ENCODE measurements at regions not wholly inside any gene's neighbourhood (a gene's known extent, or its start where the extent isn't known, plus 50 kb on each side); places are given as distances from the start of the nearest gene placed in this dataset.

DNA sequence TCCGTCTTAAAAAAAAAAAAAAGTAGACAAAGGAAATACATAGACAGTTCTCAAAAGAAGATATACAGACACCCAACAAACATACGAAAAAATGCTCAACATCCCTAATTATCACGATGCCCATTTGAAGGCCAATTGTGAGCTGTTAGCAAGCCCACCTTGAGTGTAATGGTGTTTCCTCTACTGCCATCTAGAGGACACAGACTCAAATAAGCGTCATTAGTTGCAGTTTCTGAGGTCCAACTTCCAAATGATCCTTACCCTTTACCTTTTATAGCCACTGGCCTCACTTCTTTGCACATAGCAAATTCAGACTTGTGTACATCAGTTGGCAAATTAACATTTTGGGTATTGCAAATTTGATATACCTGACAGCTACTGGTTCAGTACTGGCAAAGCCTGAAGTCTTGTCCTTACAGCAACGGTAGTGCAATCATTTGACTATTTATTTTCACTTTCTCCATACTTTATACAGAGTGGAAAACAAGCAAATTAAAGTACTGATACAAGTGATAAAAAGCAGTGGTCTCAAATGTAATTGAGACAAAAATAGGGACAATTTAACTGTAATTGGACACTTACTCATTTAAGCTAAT, 536.3 kb upstream of the EEF2KMT start:
- POLR2A ChIA-PET: no interaction called here

DNA sequence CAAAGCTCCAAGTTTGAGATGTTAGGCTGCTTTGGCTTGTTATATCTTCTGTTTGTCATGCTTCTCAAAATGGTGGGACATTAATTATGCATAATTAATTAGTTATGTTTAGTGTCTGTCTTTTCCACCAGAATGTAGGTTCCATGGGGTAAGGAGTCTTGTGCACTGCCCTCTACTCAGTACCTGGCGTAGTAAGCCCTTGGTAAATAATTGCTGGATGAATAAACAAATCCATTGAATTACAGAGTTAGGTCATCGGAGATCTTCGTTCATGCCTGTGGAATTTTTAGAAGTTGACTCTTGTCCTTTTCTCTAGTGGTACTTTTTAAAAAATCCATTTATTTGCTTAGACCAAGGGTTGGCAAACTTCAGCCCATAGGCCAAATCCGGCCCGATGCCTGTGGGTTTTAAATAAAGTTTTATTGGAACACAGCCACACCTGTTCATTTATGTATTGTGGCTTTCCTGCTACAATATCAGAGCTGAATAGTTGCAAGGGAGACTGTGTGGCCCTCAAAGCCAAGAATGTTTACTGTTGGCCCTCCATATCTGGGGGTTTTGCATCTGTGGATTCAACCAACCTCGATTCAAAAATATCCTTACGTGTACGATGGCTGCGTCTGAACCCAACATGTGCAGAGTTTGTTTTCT, 524.8 kb upstream of the EEF2KMT start:
- POLR2A ChIA-PET: no interaction called here
- CTCF ChIA-PET: no interaction called here

More for the DNA sequence above, 536.3 kb upstream of the EEF2KMT start:
- CTCF ChIA-PET: interaction anchor here (0.6 to 1.6 kb wide), 4 partner anchors 36 to 187 kb away, joined by 3 to 4 read pairs (median 3); no protein-coding TSS in a partner anchor

DNA sequence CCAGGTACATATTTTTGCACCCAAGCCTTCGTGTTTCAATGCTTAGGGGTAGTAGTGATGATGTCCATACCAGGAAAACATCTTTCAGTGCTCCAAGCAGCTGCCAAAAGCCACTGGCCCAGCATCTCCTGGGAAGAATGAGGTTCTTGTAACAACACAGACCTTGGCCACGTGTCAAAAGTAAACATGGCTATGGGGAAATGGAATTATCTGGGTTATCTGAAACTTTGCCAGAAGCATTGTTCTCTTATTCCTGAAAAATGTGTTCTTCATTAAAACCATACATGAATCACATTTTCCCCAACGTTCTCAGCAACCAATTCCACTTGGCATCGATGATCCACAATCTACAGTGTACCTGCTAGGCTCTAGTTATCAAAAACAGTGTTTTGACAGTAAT, 524.2 kb upstream of the EEF2KMT start:
- CTCF ChIA-PET: no interaction called here
- POLR2A ChIA-PET: no interaction called here

DNA sequence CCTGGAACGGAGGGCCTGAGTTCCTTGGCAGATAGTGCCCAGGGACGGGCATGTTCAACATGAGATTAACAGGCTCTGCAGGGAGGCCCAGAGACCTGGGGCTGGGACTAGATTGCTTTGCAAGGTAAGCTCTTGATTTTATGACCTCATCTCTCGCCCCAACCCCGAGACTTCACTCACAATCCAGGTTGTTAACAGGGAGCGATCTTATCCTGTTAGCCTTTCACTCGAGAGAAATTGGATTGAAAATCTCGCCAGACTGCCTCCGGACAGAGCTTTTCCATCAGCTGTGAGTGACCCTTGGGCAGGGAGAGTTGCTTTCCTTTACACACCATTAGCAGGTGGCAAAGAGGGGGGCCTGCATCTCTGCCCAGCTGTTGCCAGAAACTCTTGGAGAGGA, 521.7 kb upstream of the EEF2KMT start:
- ChIA-PET POLR2A (no interaction called here), CTCF (no interaction called here)

DNA sequence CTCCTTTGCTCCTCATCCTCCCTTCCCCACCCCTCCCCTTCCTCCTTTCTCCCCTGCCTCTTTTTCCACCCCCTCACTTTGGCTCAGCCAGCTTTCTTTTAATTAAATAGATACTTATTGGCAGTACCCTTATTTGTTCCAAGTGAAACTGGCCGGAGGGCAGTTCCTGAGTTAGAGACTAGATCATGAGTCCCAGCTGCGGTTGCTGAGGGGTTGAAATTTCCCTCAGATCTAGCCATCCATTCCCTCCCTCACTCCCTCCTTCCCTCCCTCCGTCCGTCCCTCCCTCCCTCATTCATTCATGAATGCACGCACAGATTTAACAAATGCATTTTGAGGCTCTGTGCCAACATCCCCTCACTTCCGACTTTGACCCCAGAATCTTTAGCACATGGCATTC, 519.2 kb upstream of the EEF2KMT start:
- ChIA-PET CTCF (interaction anchor here (0.7 to 0.8 kb wide), 2 partner anchors 16 to 26 kb away, joined by 3 to 4 read pairs; no protein-coding TSS in a partner anchor), POLR2A (no interaction called here)

DNA sequence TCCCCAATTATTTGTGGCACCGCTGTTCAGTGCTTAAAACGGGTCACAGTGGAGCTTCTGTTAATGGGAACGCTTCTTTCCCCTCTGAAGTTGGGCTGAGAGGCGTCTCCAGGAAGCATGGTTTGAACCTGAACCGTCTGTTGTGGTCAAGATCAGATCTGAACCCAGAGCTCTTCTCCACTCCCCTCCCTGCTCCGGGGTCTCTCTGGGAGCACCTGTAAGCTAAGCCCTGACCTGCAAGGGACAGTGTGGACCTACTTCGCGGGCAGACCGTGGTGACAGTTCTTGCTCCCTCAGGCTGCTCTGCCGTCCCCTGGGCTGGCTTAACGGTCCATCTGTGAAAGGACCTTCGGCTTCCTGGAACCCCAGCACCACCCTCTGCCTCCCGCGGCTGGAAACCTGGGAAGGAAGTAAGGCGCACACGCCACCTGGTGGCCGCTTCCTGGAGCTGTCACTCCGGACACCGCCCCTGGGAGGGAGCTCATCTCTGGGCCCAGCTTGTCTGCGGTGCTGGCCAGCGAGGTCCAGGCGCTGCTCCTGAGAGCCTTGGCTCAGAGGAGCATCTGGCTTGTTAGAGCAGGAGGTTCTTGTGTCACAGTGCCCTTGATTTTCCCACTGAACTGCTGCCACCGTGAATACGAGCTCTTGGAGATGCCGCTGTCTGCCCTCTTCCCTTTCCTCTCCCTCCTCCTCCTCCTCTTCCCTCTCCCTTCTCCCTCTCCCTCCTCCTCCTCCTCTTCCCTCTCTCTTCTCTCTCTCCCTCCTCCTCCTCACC, 518.5 kb upstream of the EEF2KMT start:
- CTCF ChIA-PET: interaction anchor here (0.6 to 1.3 kb wide), 3 partner anchors 8 to 362 kb away, joined by 3 to 4 read pairs (median 3); no protein-coding TSS in a partner anchor

DNA sequence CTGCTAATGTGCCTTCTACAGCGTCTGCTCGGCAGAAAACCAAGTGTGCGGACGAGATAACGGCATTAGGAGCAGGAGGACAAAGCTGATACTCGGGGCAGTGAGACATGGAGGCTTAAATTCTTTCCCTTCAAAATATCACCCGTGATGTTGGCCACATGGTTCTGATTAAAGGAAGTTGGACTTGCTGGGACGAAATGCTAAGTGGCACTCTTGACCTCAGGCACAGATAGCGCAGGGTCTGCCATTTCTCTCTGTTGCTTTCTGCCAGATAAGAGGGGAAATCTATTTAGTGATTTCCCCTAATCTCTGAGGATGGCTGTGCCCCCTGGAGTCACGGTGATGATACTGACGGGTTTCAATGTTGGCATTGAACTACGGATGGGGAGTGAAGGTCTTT, 509.6 kb upstream of the EEF2KMT start:
- POLR2A ChIA-PET: no interaction called here
- CTCF ChIA-PET: no interaction called here

More for the DNA sequence above, 518.5 kb upstream of the EEF2KMT start:
- POLR2A ChIA-PET: no interaction called here

DNA sequence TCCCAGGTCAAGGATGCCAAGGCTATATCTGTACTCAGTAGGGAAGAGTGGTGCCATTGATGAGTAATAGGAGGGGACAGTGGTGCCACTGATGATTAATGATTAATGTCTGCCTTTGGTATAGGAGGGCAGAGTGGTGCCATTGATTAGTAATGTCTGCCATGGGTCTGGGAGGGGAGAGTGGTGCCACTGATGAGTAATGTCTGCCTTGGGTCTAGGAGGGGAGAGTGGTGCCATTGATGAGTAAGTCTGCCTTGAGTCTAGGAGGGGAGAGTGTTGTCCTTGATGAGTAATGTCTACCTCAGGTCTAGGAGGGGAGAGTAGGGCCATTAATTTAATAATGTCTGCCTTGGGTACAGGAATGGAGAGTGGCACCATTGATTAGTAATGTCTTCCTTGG, 507.8 kb upstream of the EEF2KMT start:
- CTCF ChIA-PET: no interaction called here
- POLR2A ChIA-PET: no interaction called here

DNA sequence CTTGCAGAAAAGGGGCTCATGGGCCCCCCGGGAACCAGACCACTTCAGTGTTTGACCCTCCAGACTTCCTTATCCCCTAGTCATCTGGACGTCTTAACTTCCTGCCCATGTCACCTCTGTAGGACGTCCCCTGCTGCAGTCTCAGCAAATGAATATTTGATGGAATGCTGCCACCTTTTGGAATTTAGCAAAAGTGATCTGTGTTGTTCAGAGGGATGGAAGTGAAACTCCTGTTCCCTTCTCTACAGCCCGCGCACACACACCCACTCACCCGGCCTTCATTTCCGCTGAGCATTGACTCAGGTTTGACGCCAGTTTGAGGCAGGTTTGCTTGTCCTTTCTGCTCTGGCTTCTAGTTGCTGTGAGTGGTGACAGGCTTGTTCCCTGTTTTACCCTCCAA, 507.2 kb upstream of the EEF2KMT start:
- ChIA-PET POLR2A (no interaction called here), CTCF (no interaction called here)

DNA sequence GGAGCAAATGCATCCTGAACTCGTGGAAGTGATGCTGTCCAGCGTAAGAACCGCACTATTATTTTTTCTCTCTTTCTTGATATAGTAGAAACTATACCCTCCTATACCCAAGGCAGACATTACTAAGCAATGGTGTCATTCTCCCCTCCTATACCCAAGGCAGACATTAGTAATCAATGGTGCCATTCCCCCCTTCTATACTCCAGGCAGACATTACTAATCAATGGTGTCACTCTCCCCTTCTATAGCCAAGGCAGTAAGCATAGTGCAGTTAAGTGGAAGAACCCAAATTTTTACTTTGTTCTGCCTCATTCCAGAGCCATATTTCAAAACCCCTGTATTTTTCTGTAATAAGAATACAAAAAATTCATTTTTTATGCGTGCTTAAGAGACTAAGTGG, 506.2 kb upstream of the EEF2KMT start:
- CTCF ChIA-PET: no interaction called here
- POLR2A ChIA-PET: no interaction called here

DNA sequence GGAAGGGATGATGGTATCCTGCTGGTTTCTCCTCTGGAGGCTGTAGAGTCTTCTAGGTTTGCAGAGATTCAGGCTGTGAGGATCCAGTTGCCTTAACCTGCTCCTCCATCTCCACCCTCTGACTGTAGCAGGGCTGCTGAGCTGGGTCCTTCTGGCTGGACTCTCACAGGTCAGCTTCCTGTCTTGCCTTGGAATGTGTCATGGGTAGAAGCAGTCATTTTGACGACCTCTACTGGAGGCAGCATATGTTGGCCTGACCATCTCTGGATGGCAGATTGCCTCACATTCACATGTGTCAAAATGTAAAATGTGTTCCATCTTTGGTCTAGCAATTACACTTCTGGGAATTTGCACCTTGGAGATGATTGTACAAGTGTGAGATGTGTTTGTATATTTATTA, 504.4 kb upstream of the EEF2KMT start:
- CTCF ChIA-PET: no interaction called here
- POLR2A ChIA-PET: no interaction called here

DNA sequence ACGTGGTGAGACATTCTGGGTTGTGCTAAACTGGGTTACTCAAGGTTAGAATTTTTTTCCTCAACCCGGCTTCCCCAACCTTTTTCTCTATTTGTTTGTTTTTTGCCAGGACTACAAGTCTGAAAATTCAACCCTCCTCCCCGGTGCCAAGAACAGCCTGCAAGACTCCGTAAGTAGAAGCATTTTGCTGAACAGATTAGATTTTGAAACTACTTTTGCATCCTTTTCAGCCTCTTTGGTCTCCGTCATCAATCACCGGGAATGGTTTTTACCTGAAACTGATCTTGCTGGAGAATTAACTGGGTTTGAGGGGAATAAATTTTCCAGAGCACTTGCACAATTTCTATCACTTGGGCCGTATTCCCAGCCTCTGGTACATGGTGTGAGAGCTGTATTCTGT, 501.2 kb upstream of the EEF2KMT start:
- POLR2A ChIA-PET: no interaction called here
- CTCF ChIA-PET: no interaction called here

DNA sequence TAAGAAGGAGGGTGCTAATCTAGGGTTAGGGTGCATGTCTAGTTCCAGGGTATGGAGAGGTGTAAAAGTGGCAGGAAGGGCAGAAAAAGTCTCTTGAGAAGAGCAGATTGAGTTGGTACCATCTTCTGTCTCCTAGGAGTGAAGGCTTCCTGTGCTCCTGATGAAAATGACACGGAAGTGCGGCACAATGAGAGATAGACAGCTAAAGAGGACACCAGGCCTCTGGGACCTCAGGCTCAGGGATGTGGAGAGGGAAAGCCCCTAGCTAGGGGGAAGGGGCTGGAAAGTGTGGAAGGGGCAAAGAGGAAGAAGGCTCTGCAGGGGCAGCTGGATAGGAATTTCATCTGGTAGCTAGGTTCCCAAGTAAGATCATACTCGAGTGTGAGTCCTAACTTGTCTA, 498.3 kb upstream of the EEF2KMT start:
- ChIA-PET CTCF (no interaction called here), POLR2A (no interaction called here)

DNA sequence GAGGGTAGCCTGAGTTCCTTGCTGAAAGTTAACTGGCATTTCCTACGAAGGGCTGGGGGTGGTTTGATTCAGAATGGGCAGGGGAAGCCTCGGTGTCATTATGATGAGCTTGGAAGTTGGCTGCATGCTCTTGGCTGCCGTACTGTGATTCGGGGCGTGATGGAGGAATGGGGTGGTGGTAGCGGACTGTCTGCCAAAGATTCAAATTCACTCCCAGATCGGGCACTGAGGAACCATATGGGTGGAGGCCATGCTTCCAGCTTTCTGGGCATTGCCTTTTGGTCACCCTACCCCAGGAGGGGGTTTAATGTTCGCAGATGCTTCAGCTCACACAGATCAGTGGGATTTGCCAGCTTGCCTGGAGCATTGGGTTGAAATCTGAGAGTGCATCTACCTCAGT, 492.8 kb upstream of the EEF2KMT start:
- CTCF ChIA-PET: interaction anchor here (1.1 kb wide), 1 partner anchor 26 kb away, joined by 4 read pairs; no protein-coding TSS in a partner anchor
- POLR2A ChIA-PET: no interaction called here

DNA sequence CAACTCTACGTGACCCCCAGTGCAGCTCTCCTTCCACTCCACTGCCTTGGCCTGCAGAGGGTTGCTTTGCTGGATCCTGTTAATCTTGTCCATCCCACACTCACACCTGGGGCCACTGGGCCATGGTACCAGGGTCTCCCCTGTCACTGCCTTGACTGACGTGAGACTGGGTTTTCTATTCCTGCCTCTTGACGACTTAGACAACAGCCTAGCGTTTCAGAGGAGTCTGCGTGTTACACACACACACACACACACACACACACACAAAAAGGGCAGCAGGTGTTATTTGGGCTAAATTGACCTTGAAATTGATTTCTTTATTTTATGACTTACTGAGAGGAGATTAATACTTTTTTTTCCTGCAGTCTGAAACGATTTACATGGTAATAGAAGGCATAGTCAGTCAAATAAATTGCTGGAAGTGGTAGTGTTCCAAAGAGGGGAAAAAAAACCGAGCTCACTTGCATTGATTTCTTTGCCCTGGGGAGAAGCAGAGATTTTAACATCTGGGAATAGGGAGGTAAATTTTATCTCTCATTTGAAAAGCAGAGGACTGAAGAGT, 492.3 kb upstream of the EEF2KMT start:
- POLR2A ChIA-PET: no interaction called here
- CTCF ChIA-PET: interaction anchor here (1.1 kb wide), 1 partner anchor 27 kb away, joined by 4 read pairs; no protein-coding TSS in a partner anchor

DNA sequence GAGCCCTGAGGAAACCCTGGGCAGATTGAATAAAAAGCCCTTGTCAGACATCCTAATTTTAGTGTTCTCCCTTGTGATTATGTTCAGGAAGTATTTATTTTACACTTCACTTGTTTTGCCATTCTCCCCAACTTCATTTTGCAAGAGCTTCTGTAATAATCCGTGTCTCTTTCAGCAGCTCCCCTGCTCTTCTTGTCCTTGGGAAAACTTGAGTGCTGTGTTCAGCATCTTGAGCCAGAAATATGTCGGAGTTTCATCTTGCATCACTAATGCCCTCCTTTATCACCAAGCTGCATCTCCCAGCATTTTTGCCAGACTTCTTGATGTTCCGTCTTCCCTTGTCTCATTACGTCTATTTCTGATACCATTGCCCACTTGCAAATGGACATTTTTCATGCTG, 486.5 kb upstream of the EEF2KMT start:
- ChIA-PET CTCF (interaction anchor here (0.6 kb wide), 1 partner anchor 50 kb away, joined by 3 read pairs; no protein-coding TSS in a partner anchor), POLR2A (no interaction called here)

DNA sequence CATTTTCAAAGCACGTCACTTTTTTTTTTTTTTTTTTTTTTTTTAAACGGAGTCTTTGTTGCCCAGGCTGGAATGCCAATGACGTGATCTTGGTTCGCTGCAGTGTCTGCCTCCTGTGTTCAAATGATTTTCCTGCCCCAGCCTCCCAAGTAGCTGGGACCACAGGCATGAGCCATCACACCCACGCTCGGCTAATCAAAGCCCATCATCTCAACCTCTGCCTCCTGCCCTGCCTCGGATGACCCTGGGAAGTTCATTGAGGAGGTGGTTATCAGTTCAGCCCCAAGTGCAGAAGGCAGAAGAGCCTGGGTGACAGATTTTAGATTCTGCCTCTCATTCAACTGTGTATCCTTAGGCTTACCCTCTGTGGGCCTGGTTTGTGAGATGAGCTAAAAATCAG, 484.9 kb upstream of the EEF2KMT start:
- CTCF ChIA-PET: no interaction called here
- POLR2A ChIA-PET: no interaction called here

DNA sequence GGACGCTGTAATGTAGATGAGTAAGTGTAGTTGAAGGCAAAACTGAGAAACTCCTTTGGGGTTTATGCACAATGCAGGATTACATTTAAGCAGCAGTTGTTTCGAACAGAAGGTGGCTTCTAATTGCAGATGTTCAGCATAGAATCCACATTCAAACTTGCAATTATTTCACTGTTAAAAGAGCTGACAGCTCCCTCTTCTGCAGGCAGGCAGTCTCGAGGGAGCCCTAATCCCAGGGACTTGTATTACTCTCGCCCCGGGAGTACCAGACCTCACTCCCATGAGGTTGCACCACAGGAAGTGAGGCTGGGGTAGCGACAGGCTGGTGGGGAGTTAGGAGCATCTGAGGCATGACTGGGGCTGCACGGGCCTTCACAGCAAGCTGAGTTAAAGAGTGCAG, 484.3 kb upstream of the EEF2KMT start:
- ChIA-PET POLR2A (no interaction called here), CTCF (no interaction called here)

DNA sequence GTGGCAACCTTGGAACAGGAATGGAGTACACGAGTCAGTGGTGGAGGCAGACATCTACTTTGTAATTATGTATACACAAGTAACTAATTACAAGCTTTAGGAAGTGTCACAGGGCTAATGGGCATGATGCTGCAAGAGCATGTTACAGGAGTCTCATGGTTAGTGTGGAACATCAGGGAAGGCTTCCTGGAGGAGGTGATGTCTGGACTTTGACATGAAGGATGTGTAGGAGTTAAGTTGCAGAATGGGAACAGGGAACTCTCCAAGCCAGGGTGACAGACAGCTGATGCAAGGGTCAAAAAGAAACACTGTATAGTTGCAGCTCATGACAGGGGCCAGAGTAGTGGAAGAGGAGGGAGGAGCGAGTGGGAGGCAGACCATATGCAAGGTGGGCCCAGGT, 483.8 kb upstream of the EEF2KMT start:
- ChIA-PET POLR2A (no interaction called here), CTCF (no interaction called here)

DNA sequence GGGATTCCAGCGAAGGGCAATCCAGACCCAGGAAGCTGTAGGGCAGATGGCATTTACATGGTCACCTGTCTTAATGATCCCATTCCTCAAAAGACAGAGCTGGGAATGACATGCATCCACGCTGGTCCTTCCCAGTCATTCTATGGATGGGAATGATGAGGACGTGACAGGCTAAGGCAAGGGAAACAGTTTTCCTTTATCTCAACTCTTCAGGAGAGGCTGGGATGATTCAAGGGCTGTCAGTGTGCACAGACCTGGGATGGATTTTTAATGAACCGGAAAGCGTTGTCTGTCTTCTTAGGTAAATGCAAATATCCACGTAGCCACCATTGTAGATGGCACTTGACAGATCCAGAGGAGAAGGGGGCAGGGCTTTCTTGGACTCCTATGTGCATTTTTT, 483.2 kb upstream of the EEF2KMT start:
- ChIA-PET CTCF (no interaction called here), POLR2A (no interaction called here)

DNA sequence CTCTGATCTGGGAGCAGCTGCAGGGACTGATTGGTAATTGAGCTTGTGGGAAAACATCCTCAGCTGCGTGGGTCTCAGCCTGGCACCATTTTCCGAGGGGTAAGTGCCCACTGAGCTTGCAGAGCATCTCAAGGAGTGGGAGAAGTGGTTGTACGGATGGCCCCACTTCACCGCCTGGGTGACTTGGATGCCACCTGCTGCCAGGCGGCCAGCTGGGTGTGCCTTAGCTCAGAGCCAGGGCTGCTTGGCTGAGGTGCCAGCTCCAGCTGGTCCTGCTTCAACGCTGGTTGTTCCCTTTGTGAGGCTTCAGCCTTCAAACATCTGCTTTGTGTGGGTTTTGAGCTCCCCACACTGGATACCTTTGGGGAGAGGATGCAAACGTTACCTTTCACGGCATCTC, 482.7 kb upstream of the EEF2KMT start:
- ChIA-PET POLR2A (no interaction called here), CTCF (no interaction called here)
